Neural progenitor cell (in vitro differentiated cells): ENCODE measurements at regions not wholly inside any gene's neighbourhood (a gene's known extent, or its start where the extent isn't known, plus 50 kb on each side); places are given as distances from the start of the nearest gene placed in this dataset.

Experiments used
- EZH2 ChIP-seq: fragments of 200-600 bp; sonication (generic); IDR thresholded peaks from 2 replicates; pipeline ENCODE4 v1.6.1; 2017; ENCODE audit warnings: antibody characterized with exemption, mild to moderate bottlenecking, moderate library complexity
- EZH2phosphoT487 ChIP-seq: fragments of 200-600 bp; sonication (generic); IDR thresholded peaks from 2 replicates; pipeline ENCODE4 v1.6.1; 2017; ENCODE audit warnings: antibody characterized with exemption
- TF ChIP-seq, protein P1 (sequence below): fragments of 200-600 bp; sonication (generic); IDR thresholded peaks from 2 replicates; pipeline ENCODE4 v1.5.1; 2017; ENCODE audit warnings: antibody characterized with exemption, mild to moderate bottlenecking

DNA sequence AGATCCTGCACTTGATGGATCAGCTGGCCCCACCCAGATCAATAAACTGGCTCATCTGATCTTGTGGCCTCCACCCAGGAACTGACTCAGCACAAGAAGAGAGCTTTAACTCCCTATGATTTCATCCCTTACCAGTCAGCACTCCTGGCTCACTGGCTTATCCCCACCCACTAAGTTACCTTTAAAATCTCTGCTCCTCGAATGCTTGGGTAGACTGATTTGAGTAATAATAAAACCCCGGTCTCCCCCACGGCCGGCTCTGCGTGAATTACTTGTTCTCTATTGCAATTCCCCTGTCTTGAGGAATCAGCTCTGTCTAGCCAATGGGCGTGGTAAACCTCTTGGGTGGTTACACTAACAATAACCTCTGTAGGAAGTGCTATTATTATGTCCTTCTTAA lies 83.7 kb downstream of the MBL2 start:
- TF ChIP-seq, protein P1, sequence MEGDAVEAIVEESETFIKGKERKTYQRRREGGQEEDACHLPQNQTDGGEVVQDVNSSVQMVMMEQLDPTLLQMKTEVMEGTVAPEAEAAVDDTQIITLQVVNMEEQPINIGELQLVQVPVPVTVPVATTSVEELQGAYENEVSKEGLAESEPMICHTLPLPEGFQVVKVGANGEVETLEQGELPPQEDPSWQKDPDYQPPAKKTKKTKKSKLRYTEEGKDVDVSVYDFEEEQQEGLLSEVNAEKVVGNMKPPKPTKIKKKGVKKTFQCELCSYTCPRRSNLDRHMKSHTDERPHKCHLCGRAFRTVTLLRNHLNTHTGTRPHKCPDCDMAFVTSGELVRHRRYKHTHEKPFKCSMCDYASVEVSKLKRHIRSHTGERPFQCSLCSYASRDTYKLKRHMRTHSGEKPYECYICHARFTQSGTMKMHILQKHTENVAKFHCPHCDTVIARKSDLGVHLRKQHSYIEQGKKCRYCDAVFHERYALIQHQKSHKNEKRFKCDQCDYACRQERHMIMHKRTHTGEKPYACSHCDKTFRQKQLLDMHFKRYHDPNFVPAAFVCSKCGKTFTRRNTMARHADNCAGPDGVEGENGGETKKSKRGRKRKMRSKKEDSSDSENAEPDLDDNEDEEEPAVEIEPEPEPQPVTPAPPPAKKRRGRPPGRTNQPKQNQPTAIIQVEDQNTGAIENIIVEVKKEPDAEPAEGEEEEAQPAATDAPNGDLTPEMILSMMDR, result no peak
- TF ChIP-seq EZH2 (no peak), EZH2phosphoT487 (no peak)
